Ectodermal cell (in vitro differentiated cells): ENCODE measurements at regions not wholly inside any gene's neighbourhood (a gene's known extent, or its start where the extent isn't known, plus 50 kb on each side); places are given as distances from the start of the nearest gene placed in this dataset.
"Not testable (repeated sequence)": the region's sequence is repeated elsewhere in the genome, so short reads cannot be mapped to it uniquely, and the experiment has no call there.

Source experiments
- H3K27ac ChIP-seq: 2 replicates; pipeline ENCODE4 v1.7.0; 2013; ENCODE audit warnings: mild to moderate bottlenecking, low read depth, low read length; ENCODE audit not compliant: insufficient read depth, poor library complexity, severe bottlenecking
- H3K27me3 ChIP-seq: 2 replicates; pipeline ENCODE4 v1.7.0; 2013; ENCODE audit warnings: mild to moderate bottlenecking, low read length; ENCODE audit not compliant: insufficient read depth, control insufficient read depth, poor library complexity, severe bottlenecking
- H3K36me3 ChIP-seq: one replicate; pipeline ENCODE4 v1.7.0; 2013; ENCODE audit warnings: low read length; ENCODE audit not compliant: control insufficient read depth, insufficient read depth
- H3K4me1 ChIP-seq: one replicate; pipeline ENCODE4 v1.7.0; 2013; ENCODE audit warnings: low read length; ENCODE audit not compliant: control insufficient read depth, insufficient read depth
- H3K4me3 ChIP-seq: 2 replicates; pipeline ENCODE4 v1.7.0; 2013; ENCODE audit warnings: low read depth, low read length, control low read depth; ENCODE audit not compliant: insufficient read depth
- H3K9me3 ChIP-seq: 2 replicates; pipeline ENCODE4 v1.7.0; 2013; ENCODE audit warnings: mild to moderate bottlenecking, low read length, moderate library complexity; ENCODE audit not compliant: control insufficient read depth
- whole genome bisulfite sequencing, 2 experiments: methylation state at CpG; one replicate each; pipeline ENCODE4 v1.1.7; 2013; ENCODE audit warnings: missing lambda C conversion rate in 2 of 2; 5-methylcytosine and 5-hydroxymethylcytosine counted together

DNA sequence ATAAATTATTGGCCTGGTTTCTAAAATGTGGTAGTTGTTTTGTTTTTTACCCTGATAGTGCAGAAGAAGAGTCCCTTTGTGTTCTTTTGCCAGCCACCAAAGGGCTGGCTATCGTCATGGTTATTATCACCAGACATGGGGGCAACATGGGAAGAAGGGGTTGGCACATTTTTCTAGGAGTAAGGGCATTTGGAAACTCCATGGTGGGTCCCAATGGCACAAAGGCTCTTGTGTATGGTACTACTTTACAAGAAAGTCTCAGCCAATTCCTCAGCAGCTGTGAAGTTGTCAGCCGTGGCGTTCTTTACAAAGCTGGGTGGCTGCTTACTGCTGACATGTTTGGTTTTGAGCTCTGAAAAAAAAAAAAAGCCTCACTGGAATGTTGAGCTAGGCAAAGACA lies 330.4 kb upstream of the ESRRG start:
- Histone ChIP-seq H3K4me1 (no peaks in the 10 kb centered on the region), H3K9me3 (no peaks in the 10 kb centered on the region), H3K27me3 (no peaks in the 10 kb centered on the region), H3K27ac (no peak overlapping the region), H3K4me3 (no peak overlapping the region), H3K36me3 (no peaks in the 10 kb centered on the region)
- WGBS, 2 experiments: 61 to 70% methylated on average over 3 of the region's 3 CpGs

DNA sequence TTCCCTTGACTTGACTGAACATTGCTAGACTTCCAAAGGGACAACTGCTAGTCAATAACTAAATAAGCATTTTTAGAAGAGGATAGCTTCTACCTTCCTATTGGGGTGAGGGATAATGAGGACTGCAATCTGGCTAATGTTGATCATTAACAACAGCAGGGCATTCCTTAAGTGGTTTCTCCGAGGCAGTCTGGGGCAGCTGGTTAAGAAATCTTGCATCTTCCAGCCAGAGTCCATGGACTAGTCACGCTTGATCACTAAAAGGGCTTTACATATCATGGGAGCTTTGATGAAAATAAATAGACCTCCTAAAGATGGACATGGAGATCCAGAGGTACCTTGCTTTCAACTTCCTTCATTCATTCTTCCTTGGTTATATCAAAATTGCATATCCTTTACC lies 329.4 kb upstream of the ESRRG start:
- no peak overlapping the region for H3K4me3 ChIP-seq

DNA sequence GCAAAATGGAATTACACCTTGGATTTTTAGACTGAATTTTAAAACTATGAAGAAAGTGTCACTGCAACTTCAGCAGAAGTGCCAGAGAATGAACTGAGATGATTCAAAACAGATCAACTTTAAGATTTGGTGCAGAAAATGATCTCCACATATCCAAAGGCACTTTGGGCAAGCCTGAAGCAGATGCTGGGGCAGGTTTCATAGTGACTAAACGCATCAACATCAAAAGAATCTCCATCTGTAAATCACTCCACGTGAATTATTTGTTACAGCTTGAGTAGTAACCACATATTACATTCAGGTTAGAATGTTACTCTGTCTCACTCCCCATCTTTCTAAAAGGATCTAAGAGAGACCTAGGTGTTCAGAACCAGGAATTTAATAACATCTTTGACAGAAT lies 329.0 kb upstream of the ESRRG start:
- 91 to 94% methylated on average over 2 of the region's 2 CpGs for WGBS, 2 experiments
- H3K27ac ChIP-seq: no peak overlapping the region
- H3K36me3 ChIP-seq: no peaks in the 10 kb centered on the region
- H3K4me1 ChIP-seq: no peaks in the 10 kb centered on the region
- no peak overlapping the region for H3K4me3 ChIP-seq
- no peaks in the 10 kb centered on the region for H3K27me3 ChIP-seq
- no peaks in the 10 kb centered on the region for H3K9me3 ChIP-seq

More for the DNA sequence above, 329.4 kb upstream of the ESRRG start:
- no peaks in the 10 kb centered on the region for H3K36me3 ChIP-seq
- no peaks in the 10 kb centered on the region for H3K27me3 ChIP-seq
- no peaks in the 10 kb centered on the region for H3K4me1 ChIP-seq
- 90 to 95% methylated on average over 2 of the region's 2 CpGs for WGBS, 2 experiments
- no peaks in the 10 kb centered on the region for H3K9me3 ChIP-seq
- H3K27ac ChIP-seq: no peak overlapping the region

GRCh38 chr1:217049721-217050120 lies 326.5 kb upstream of the ESRRG start:
- Histone ChIP-seq H3K9me3 (no peaks in the 10 kb centered on the region), H3K4me1 (no peaks in the 10 kb centered on the region), H3K36me3 (no peaks in the 10 kb centered on the region), H3K27ac (no peak overlapping the region), H3K27me3 (no peaks in the 10 kb centered on the region), H3K4me3 (no peak overlapping the region)
- 50% methylated on average over 2 of the region's 2 CpGs for WGBS, 2 experiments

DNA sequence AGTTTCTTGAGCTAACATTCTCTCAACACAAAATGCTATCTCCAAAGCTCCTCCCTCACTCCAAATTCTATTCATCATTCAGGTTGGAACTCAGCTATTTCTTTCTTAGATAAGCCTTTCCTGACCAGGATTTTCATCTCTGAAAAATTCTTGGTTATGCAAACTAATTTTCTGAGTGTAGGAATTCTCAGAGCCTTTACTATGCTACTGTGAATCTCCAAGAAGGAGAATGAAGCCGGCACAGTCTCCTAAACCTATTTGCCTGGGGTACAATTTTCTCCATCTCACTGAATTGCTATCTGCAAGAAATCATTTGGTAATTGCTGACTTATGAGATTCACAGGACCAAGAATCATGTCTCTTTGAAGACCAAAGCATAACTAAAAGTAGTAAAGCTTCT lies 325.9 kb upstream of the ESRRG start:
- Histone ChIP-seq H3K9me3 (no peaks in the 10 kb centered on the region), H3K36me3 (no peaks in the 10 kb centered on the region), H3K27ac (no peak overlapping the region), H3K4me1 (no peaks in the 10 kb centered on the region), H3K27me3 (no peaks in the 10 kb centered on the region), H3K4me3 (no peak overlapping the region)
- WGBS, 2 experiments: 80 to 88% methylated on average over 1 of the region's 1 CpG

DNA sequence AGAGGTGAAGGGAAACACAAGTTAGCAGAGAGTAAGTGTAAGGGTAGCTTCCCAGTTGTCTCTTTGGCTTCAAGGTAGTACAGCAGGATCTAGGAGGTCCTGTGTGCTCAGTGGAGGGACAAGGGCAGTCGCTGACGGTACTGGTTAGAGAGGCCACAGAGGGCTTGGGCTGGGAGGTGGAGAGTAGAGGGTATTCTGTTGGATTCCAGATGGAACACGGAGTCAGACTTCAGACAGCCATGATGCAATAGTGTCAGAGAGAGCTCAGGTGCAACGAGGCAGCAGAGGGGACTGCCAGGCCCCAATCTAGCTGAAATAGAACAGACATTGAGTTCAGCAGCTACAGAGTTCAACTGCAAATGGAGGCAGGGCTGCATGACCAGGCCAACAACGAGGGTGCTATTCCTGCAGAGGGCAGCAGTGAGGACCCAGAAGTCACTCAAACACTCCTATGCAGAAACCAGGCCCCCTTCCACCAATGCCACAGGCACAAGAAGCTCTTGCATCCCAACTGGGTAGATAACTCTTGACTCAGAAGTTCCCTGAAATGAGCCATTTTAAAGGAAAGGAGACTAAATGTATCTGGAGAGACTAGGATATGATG lies 325.0 kb upstream of the ESRRG start:
- Histone ChIP-seq H3K36me3 (no peaks in the 10 kb centered on the region), H3K4me3 (no peak overlapping the region), H3K4me1 (no peaks in the 10 kb centered on the region), H3K27me3 (no peaks in the 10 kb centered on the region), H3K9me3 (no peaks in the 10 kb centered on the region), H3K27ac (no peak overlapping the region)
- WGBS, 2 experiments: 74% methylated on average over 5 of the region's 5 CpGs

DNA sequence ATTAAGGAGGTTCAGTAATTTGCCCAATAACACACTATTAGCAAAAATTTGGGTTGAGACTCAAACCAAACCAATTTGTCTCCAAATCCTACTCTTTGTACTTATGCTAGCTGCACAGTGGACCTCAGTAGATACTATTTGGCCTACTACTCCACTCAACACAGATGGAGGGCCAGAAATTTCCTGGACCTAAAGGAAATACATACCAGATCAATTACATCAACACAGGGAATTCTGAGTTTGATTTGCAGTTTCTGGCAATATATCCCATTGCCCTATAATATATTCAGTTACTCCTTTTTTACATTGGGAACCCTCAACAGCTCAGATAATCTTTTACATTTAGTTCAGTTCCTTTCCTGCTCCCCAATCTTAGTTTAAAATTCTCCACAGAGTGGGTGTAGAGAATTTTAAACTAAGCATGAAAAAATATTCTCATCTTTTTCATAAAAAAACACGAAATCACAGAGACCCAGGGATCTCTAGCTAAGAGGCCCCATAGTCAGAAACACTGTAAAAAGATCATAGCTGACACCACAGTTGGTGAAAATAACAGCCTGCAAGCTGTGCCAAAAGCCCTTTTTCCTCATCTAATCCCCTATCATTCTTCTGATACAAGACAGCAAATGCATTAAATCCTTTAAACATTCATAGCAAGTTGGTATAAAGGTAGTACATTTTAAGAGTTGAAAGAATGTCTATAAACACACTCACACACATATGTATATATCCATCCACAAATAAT lies 317.7 kb upstream of the ESRRG start:
- Histone ChIP-seq H3K36me3 (no peaks in the 10 kb centered on the region), H3K4me3 (no peak overlapping the region), H3K4me1 (no peaks in the 10 kb centered on the region), H3K27me3 (no peaks in the 10 kb centered on the region), H3K27ac (no peak overlapping the region), H3K9me3 (no peaks in the 10 kb centered on the region)
- 78 to 92% methylated on average over 1 of the region's 1 CpG for WGBS, 2 experiments

DNA sequence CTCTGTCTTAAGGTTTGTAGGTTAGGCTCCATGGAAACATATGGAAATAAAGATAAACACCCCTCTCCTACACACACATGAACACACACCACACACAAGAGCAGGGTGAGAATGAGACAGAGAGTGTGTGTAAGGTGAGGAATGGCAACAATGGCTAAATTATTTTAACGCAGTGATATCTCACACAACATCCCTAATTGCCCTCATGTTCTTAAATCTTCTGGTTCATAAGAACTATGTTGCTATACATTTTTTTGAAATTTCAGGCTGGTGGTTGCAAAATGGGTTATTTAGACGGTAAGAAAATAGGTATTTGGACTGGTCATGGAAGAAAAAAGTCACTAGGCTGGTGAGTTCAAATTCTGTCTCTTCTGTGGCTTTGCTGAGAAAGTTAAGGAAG lies 316.7 kb upstream of the ESRRG start:
- no peak overlapping the region for H3K4me3 ChIP-seq
- H3K4me1 ChIP-seq: no peaks in the 10 kb centered on the region
- no peaks in the 10 kb centered on the region for H3K27me3 ChIP-seq
- no peak overlapping the region for H3K27ac ChIP-seq
- no peaks in the 10 kb centered on the region for H3K36me3 ChIP-seq
- 84 to 100% methylated on average over 1 of the region's 2 CpGs for WGBS, 2 experiments
- H3K9me3 ChIP-seq: no peaks in the 10 kb centered on the region

DNA sequence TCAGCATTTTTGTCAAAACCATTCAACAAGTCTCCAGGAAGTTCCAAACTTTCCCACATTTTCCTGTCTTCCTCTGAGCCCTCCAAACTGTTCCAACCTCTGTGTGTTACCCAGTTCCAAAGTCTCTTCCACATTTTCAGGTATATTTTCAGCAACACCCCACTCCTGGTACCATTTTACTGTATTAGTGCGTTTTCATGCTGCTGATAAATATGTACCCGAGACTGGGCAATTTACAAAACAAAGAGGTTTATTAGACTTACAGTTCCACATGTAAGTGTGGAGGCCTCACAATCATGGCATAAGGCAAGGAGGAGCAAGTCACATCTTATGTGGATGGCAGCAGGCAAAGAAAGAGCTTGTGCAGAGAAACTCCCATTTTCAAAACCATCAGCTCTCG lies 315.9 kb upstream of the ESRRG start:
- H3K27me3 ChIP-seq, H3K27ac ChIP-seq, H3K4me3 ChIP-seq, H3K9me3 ChIP-seq, H3K36me3 ChIP-seq, H3K4me1 ChIP-seq: not testable (repeated sequence)
- 83 to 98% methylated on average over 3 of the region's 3 CpGs for WGBS, 2 experiments

- Histone ChIP-seq H3K27ac (no peak overlapping the region), H3K9me3 (no peaks in the 10 kb centered on the region), H3K4me3 (no peak overlapping the region), H3K4me1 (no peaks in the 10 kb centered on the region), H3K27me3 (no peaks in the 10 kb centered on the region), H3K36me3 (no peaks in the 10 kb centered on the region)
- 90 to 91% methylated on average over 3 of the region's 3 CpGs for WGBS, 2 experiments
Observed at GRCh38 chr1:217036757-217037156, 313.5 kb upstream of the ESRRG start.
